Glutamatergic neuron (in vitro differentiated cells): ENCODE measurements at regions not wholly inside any gene's neighbourhood (a gene's known extent, or its start where the extent isn't known, plus 50 kb on each side); places are given as distances from the start of the nearest gene placed in this dataset.

ENCODE experiments used
- DNase-seq: peaks from one replicate; pipeline ENCODE4 v3.0.0; 2022
- H3K27ac Mint-ChIP-seq: one replicate; pipeline ENCODE4 v1.8.0; 2020; ENCODE audit warnings: mild to moderate bottlenecking, mixed read lengths, inconsistent platforms; ENCODE audit not compliant: unreplicated experiment
- H3K27me3 Mint-ChIP-seq: one replicate; pipeline ENCODE4 v1.8.0; 2020; ENCODE audit warnings: mild to moderate bottlenecking, moderate library complexity, mixed read lengths, inconsistent platforms; ENCODE audit not compliant: unreplicated experiment
- H3K36me3 Mint-ChIP-seq: one replicate; pipeline ENCODE4 v1.8.0; 2020; ENCODE audit warnings: mild to moderate bottlenecking, mixed read lengths, inconsistent platforms; ENCODE audit not compliant: unreplicated experiment
- H3K4me1 Mint-ChIP-seq: one replicate; pipeline ENCODE4 v1.8.0; 2020; ENCODE audit warnings: mild to moderate bottlenecking, low read depth, mixed read lengths, inconsistent platforms; ENCODE audit not compliant: unreplicated experiment
- H3K4me3 Mint-ChIP-seq: one replicate; pipeline ENCODE4 v1.8.0; 2020; ENCODE audit warnings: mild to moderate bottlenecking, mixed read lengths, inconsistent platforms; ENCODE audit not compliant: unreplicated experiment
- H3K9me3 Mint-ChIP-seq: one replicate; pipeline ENCODE4 v1.8.0; 2020; ENCODE audit warnings: mild to moderate bottlenecking, moderate library complexity, mixed read lengths, inconsistent platforms; ENCODE audit not compliant: unreplicated experiment
- CTCF ChIP-seq: fragments of 200-600 bp; sonication (generic); IDR thresholded peaks from one replicate; pipeline ENCODE4 v1.5.0; 2021; ENCODE audit not compliant: partially characterized antibody, unreplicated experiment

GRCh38 chrX:1788300-1788911, 173.5 kb downstream of the ASMT start:
- peaks cover 9% of the 10 kb centered on the region for H3K27me3 Mint-ChIP-seq
- no peaks in the 10 kb centered on the region for H3K36me3 Mint-ChIP-seq
- no peak for DNase-seq
- peaks cover 3% of the 10 kb centered on the region for H3K9me3 Mint-ChIP-seq
- H3K4me1 Mint-ChIP-seq: no peaks in the 10 kb centered on the region
- H3K27ac Mint-ChIP-seq: no peak overlapping the region
- TF ChIP-seq CTCF: no peak
- no peak overlapping the region for H3K4me3 Mint-ChIP-seq

- H3K4me3 Mint-ChIP-seq: no peak overlapping the region
- no peaks in the 10 kb centered on the region for H3K9me3 Mint-ChIP-seq
- DNase-seq: no peak
- no peak for TF ChIP-seq CTCF
- H3K27me3 Mint-ChIP-seq: peaks cover 7% of the 10 kb centered on the region
- H3K36me3 Mint-ChIP-seq: no peaks in the 10 kb centered on the region
- H3K27ac Mint-ChIP-seq: no peak overlapping the region
- no peaks in the 10 kb centered on the region for H3K4me1 Mint-ChIP-seq
Observed at GRCh38 chrX:1792636-1793035, 177.8 kb downstream of the ASMT start.

GRCh38 chrX:1794586-1794985, 179.7 kb downstream of the ASMT start:
- Mint-ChIP-seq H3K27me3 (peaks cover 7% of the 10 kb centered on the region), H3K27ac (no peak overlapping the region), H3K4me1 (no peaks in the 10 kb centered on the region), H3K36me3 (no peaks in the 10 kb centered on the region), H3K9me3 (no peaks in the 10 kb centered on the region), H3K4me3 (no peak overlapping the region)
- DNase-seq: no peak
- TF ChIP-seq CTCF: no peak

- peaks cover 7% of the 10 kb centered on the region for H3K9me3 Mint-ChIP-seq
- TF ChIP-seq CTCF: no peak
- peaks cover 3% of the 10 kb centered on the region for H3K27me3 Mint-ChIP-seq
- H3K36me3 Mint-ChIP-seq: no peaks in the 10 kb centered on the region
- peaks cover 4% of the 10 kb centered on the region for H3K4me1 Mint-ChIP-seq
- no peak overlapping the region for H3K27ac Mint-ChIP-seq
- H3K4me3 Mint-ChIP-seq: no peak overlapping the region
- DNase-seq: no peak
Observed at GRCh38 chrX:1802912-1803311, 188.1 kb downstream of the ASMT start.

DNA sequence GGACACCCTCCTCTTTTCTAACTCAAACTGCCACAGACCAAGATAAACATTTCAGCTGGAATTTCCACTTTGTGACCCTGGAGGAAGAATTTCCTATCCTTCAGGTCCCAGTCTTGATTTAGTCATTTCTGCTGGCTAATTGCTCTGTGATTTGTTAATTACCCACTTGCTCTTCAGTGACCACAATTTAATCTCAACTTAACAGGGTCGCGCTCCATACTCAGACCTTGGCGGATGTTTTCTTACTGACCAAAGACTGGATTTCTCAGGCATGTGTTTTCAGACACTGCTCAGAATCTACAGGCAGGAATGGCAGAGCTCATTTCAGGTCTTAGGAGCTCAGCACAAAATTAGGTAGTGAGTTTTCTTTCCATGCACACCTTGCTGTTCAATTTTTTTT, 188.9 kb downstream of the ASMT start:
- Mint-ChIP-seq H3K27ac (no peak overlapping the region), H3K27me3 (peaks cover 3% of the 10 kb centered on the region), H3K4me1 (peaks cover 4% of the 10 kb centered on the region), H3K9me3 (peaks cover 7% of the 10 kb centered on the region), H3K36me3 (no peaks in the 10 kb centered on the region), H3K4me3 (no peak overlapping the region)
- DNase-seq: no peak
- TF ChIP-seq CTCF: no peak
